Endodermal cell (in vitro differentiated cells): ENCODE measurements at regions not wholly inside any gene's neighbourhood (a gene's known extent, or its start where the extent isn't known, plus 50 kb on each side); places are given as distances from the start of the nearest gene placed in this dataset.

Experiments used
- DNase-seq: peaks from one replicate; pipeline ENCODE4 v3.0.0-alpha.2; 2017
- H3K27ac ChIP-seq: 2 replicates; pipeline ENCODE4 v1.5.1; 2013; ENCODE audit warnings: mild to moderate bottlenecking, low read depth, low read length, moderate library complexity
- H3K27me3 ChIP-seq: 2 replicates; pipeline ENCODE4 v1.6.1; 2013; ENCODE audit warnings: mild to moderate bottlenecking, low read length, moderate library complexity; ENCODE audit not compliant: insufficient read depth, control insufficient read depth, poor library complexity, severe bottlenecking
- H3K36me3 ChIP-seq: 2 replicates; pipeline ENCODE4 v1.7.0; 2013; ENCODE audit warnings: mild to moderate bottlenecking, low read length, moderate library complexity; ENCODE audit not compliant: control insufficient read depth, insufficient read depth
- H3K4me1 ChIP-seq: one replicate; pipeline ENCODE4 v1.7.0; 2013; ENCODE audit warnings: low read length; ENCODE audit not compliant: control insufficient read depth, insufficient read depth
- H3K4me3 ChIP-seq: 2 replicates; pipeline ENCODE4 v1.5.1; 2013; ENCODE audit warnings: mild to moderate bottlenecking, low read length, moderate library complexity
- H3K9ac ChIP-seq: 2 replicates; pipeline ENCODE4 v1.6.1; 2013; ENCODE audit warnings: mild to moderate bottlenecking, low read length, moderate library complexity; ENCODE audit not compliant: poor library complexity, severe bottlenecking; ENCODE audit errors: extremely low read depth
- H3K9me3 ChIP-seq: 2 replicates; pipeline ENCODE4 v1.6.1; 2013; ENCODE audit warnings: mild to moderate bottlenecking, low read length, moderate library complexity; ENCODE audit not compliant: control insufficient read depth
- H3K27ac Mint-ChIP-seq: 2 replicates; pipeline ENCODE4 v1.8.0; 2020; ENCODE audit warnings: mixed read lengths
- H3K27me3 Mint-ChIP-seq: 2 replicates; pipeline ENCODE4 v1.8.0; 2021; ENCODE audit warnings: mild to moderate bottlenecking, mixed read lengths; ENCODE audit not compliant: insufficient read depth
- H3K36me3 Mint-ChIP-seq: 2 replicates; pipeline ENCODE4 v1.8.0; 2020; ENCODE audit warnings: low read depth, mixed read lengths
- H3K4me1 Mint-ChIP-seq: 2 replicates; pipeline ENCODE4 v1.8.0; 2020; ENCODE audit warnings: mixed read lengths
- H3K4me3 Mint-ChIP-seq: 2 replicates; pipeline ENCODE4 v1.8.0; 2020; ENCODE audit warnings: mild to moderate bottlenecking, moderate library complexity, mixed read lengths
- H3K9me3 Mint-ChIP-seq: 2 replicates; pipeline ENCODE4 v1.8.0; 2020; ENCODE audit warnings: mild to moderate bottlenecking, mixed read lengths
- WGBS, 2 experiments: methylation state at CpG; one replicate each; pipeline versions ENCODE4 v1.1.5 to v1.1.7; 2013; ENCODE audit warnings: missing lambda C conversion rate in 2 of 2, mixed read lengths in 1 of 2; ENCODE audit not compliant: insufficient coverage in 1 of 2, insufficient read length in 1 of 2; 5-methylcytosine and 5-hydroxymethylcytosine counted together
- TF ChIP-seq, protein P1 (sequence below): fragments of 200-600 bp; sonication (generic); conservative IDR thresholded peaks from 2 replicates; pipeline ENCODE4 v1.5.0; 2021; ENCODE audit warnings: antibody characterized with exemption, mild to moderate bottlenecking

DNA sequence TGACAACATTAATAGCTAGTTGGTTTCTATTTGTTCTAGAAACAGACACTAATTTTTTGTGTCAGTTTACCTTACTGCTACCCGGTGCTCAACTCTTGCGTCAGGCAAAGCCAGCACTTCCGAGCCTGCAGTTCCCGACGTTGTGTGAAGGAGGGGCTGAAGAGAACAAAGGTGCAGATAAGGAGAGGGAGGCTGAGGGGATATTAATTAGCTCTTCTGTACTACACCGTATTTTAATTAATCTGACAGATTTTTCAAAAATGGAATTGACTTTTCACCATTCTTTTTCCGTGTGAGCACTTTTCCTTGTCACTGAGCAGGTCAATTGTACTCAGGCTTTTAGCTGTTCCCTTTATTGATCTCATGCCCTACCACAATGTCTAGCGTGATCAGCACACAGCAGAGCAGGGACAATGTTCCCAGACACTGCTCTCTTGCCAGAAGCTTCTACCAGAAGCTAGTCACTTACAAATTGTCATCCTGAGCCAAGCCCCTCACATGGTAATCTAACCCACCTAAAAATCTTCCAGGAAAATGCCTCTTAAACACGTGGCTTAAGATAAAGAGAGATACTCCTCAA lies 650.5 kb upstream of the MKI67 start:
- 77 to 80% methylated on average over 7 to 9 of the region's 9 CpGs for WGBS, 2 experiments
- Mint-ChIP-seq H3K36me3 (peaks cover 3% of the 10 kb centered on the region), H3K27me3 (no peaks in the 10 kb centered on the region), H3K4me3 (no peak overlapping the region), H3K9me3 (peaks cover 17% of the 10 kb centered on the region), H3K4me1 (peaks cover 2% of the 10 kb centered on the region), H3K27ac (no peak overlapping the region)
- Histone ChIP-seq H3K27ac (no peak overlapping the region), H3K4me1 (no peaks in the 10 kb centered on the region), H3K4me3 (no peak overlapping the region), H3K27me3 (no peaks in the 10 kb centered on the region), H3K9me3 (peaks cover 11% of the 10 kb centered on the region), H3K36me3 (no peaks in the 10 kb centered on the region), H3K9ac (no peak overlapping the region)
- DNase-seq = no peak
- TF ChIP-seq, protein P1, sequence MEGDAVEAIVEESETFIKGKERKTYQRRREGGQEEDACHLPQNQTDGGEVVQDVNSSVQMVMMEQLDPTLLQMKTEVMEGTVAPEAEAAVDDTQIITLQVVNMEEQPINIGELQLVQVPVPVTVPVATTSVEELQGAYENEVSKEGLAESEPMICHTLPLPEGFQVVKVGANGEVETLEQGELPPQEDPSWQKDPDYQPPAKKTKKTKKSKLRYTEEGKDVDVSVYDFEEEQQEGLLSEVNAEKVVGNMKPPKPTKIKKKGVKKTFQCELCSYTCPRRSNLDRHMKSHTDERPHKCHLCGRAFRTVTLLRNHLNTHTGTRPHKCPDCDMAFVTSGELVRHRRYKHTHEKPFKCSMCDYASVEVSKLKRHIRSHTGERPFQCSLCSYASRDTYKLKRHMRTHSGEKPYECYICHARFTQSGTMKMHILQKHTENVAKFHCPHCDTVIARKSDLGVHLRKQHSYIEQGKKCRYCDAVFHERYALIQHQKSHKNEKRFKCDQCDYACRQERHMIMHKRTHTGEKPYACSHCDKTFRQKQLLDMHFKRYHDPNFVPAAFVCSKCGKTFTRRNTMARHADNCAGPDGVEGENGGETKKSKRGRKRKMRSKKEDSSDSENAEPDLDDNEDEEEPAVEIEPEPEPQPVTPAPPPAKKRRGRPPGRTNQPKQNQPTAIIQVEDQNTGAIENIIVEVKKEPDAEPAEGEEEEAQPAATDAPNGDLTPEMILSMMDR = peak; percentile 42

DNA sequence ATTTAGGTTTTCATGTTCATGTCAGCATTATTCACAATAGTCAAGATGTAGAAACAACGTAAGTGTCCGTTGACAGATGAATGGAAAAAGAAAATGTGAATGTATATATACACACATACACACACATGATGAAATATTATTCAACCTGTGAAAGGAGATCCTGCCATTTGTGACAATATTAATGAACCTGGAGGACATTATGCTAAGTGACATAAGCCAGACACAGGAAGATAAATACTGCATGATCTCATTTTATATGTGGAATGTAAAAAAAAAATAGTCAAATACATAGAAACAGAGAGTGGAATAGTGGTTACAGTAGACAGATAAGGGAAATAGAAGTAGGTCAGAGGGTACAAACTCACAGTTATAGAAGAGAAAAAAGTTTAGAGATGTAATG lies 651.1 kb upstream of the MKI67 start:
- Histone ChIP-seq H3K27ac (no peak overlapping the region), H3K4me1 (no peaks in the 10 kb centered on the region), H3K36me3 (no peaks in the 10 kb centered on the region), H3K27me3 (no peaks in the 10 kb centered on the region), H3K9me3 (peaks cover 11% of the 10 kb centered on the region), H3K4me3 (no peak overlapping the region), H3K9ac (no peak overlapping the region)
- Mint-ChIP-seq H3K27me3 (no peaks in the 10 kb centered on the region), H3K4me1 (peaks cover 2% of the 10 kb centered on the region), H3K4me3 (no peak overlapping the region), H3K9me3 (peaks cover 14% of the 10 kb centered on the region), H3K27ac (no peak overlapping the region), H3K36me3 (peaks cover 3% of the 10 kb centered on the region)
- DNase-seq = no peak
- TF ChIP-seq, protein P1 = no peak
- no CpG with 5 or more reads among the region's 2 CpGs for WGBS, 2 experiments

DNA sequence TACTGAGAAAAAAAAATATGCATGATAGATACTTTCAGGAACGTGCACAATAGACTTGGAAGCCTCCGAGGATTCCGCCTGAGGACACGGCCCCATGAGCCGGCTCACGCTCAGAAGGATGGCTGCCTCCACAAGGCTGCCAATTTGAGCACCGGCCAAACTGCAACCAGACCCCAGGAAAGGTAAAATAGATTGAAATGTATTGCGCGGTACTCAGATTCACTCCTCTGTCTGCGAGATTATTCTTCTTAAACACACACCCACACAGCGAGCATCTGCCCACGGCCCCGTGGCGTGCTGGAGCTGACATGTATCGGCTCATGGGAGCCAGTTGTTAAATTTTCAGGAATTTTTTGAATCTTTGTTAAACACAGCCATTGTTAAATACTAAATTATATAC lies 653.2 kb upstream of the MKI67 start:
- Histone ChIP-seq H3K27ac (no peak overlapping the region), H3K9me3 (no peaks in the 10 kb centered on the region), H3K27me3 (no peaks in the 10 kb centered on the region), H3K4me1 (no peaks in the 10 kb centered on the region), H3K36me3 (no peaks in the 10 kb centered on the region), H3K4me3 (no peak overlapping the region), H3K9ac (no peak overlapping the region)
- DNase-seq = no peak
- Mint-ChIP-seq H3K27me3 (no peaks in the 10 kb centered on the region), H3K27ac (no peak overlapping the region), H3K4me1 (peaks cover 2% of the 10 kb centered on the region), H3K9me3 (no peaks in the 10 kb centered on the region), H3K36me3 (no peaks in the 10 kb centered on the region), H3K4me3 (no peak overlapping the region)
- TF ChIP-seq, protein P1 = no peak
- WGBS, 2 experiments = 86 to 97% methylated on average over 4 to 14 of the region's 15 CpGs
